GM19043 (cell line): ENCODE measurements at regions not wholly inside any gene's neighbourhood (a gene's known extent, or its start where the extent isn't known, plus 50 kb on each side); places are given as distances from the start of the nearest gene placed in this dataset.

Source experiments
- ATAC-seq: cut with Tn5 transposase; IDR thresholded peaks from one replicate; pipeline ENCODE4 v1.9.1; 2021; ENCODE audit warnings: low read depth; ENCODE audit not compliant: unreplicated experiment

DNA sequence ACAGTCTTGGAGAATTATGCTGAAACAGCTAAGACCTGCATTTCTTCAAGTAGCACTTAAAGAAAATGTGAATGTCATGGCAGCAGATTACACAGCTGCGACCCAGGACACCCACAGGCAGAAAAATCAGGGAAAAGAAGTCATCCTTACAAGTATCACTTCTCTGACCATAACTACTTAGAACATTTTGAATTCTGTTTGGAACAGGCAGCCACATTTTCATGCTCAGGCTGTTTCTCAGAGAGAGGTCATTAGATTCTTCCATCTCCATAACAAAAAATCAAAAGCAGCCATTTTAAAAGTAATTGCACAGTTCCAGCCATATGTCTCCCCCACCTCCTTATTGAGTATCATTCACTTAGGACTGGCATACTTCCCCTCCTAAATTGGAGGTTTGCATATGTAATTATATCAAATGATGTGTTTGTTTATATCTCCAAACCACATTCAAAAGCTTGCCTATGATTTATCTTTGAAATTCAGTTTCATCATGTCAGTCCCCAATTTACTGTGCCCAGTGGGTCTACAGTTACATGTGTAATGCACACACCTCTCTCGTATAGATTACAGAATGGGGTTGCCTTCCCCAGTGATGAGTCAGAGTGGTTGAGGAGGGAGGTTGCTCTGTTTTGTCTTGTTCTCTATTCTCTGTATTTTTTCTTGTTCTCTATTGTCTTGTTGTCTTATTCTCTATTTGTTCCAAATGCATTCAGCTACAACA, 276.5 kb upstream of the MTNR1B start:
- no peak for ATAC-seq

DNA sequence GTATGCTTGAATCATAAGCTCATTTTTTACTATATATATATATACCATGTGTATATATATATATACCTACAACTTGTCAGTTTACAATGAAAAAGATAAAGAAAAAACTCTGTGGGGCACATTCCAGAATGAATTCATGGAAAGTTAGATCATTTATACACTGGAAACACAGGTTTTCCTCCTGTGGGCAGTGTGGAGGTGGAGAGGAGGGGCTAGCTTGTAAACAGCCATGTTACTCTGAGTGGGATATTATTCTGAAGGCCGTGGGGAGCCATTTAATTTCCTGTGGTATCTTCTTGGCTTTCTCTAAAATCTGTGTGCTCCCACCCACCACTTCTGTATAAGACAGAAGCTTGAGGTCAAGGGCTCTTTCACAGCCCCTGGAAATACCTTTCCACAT, 273.4 kb upstream of the MTNR1B start:
- no peak for ATAC-seq

DNA sequence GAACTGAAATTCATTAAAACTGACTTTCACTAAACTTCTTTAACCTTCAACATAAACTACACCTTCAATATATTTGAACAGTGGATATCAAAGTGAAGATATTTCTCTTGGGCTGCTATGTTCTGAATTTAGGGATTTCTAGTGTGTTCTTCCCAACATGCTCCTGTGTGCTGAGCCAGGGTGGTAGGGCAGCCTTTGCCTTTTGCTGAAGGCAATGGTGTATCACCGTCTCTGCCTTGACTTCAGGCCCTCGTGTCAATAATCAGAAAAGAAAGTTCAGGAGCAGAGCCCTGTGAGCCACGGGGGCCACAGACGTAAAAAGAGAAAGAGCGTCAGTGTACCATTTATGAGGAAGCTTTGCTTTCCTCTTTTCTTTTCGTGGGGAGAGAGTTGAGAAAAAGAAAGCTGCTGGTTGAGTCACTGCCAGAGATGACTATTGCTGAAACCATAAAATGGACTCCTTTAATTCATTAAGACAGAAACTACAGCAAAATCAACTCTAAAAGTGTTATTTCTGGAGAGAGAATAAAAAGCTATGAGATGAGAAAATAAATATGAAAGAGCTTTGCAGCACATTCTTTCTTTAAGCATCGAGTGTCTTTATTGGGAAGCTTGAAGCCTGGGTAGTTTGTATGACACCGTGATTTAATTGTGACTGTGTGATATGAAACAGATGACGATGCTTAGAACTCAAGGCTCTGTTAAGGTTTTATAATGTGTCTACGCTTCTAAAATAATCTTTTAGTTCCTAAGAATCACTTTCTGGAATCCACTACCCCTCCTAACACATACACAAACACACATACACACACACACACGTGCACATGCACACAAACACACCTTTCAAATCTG, 271.8 kb upstream of the MTNR1B start:
- ATAC-seq, result no peak

DNA sequence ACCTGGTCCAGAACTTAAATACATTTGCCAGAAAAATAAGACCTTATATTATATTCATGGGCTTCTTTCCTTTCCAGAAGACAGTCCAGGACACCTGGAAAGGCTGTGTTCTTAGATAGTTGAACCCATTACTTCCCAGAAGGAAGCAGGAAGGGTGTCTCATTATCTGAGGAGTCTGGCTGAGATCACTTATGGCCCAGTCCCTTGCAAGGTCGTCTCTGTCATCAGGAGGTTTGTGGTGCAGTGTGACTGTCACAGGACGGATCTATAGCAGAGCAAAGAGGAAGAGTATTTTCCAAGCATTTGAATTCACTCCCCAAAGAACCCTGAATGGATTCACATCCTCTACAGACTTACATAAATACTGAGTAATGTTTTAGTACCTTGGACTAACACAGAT, 270.7 kb upstream of the MTNR1B start:
- no peak for ATAC-seq

DNA sequence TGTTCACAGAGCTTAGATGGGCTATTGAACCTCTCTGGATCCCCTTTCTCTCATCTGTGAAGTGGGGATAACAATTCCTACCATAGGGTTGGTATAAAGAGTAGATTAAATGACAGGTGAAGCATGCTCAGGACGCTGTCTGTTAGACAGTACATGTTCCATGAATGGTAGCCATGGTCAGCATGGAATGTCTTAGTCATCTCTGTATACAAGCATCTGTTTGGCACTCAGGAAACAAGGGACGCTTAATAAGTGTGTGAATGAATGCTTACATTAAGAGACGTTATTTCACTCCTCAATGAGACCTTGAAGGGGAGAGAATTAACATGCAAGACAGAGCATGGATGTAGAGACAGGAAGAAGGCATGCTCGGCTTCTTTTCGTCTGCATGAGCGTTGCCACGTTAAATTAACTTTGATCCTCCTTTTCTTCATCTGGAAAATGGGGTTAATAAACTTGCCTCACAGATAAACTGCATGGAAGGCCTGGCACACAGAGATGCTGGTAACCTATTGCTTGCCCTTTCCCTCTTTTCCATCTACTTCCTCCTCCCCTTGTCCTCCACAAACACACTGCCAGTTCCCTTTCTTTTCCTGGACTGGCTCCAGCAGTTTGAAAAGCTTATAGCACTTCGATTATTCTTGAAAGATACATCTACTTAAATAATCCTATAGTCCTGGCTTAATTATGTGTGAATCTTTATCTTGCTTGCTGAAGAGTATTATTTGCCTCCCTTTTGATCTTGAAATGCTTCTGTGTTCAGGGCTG, 267.2 kb upstream of the MTNR1B start:
- ATAC-seq, result no peak

DNA sequence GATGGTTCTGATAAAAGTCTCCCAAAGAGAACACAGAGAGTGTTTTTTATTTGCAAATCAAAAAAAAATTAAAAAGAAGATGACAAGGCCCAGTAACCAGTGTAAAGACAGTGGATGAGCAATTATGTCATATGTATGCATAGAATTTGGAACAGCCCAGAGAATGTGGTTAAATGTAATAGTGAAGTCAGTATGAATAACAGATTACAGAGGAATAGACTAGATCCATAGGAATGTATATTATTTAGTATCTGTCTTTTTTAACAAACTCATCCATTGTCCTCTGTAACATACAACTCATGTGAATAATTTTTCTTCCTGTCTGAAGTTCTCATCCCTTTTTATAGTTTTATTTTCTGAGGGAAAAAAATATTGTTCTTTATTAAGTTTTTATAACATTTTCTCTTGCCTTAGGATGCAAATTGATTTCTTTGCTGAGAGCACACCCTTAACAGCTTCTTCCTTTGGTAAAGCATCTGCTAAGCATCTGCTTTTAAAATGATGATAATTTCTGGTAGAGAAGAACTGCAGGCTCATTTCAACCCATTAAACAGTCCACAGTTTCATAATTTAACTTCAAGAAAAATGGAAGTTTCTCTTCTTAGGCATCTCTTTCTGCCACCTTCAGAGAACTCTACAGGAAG, 266.5 kb upstream of the MTNR1B start:
- ATAC-seq, result no peak

DNA sequence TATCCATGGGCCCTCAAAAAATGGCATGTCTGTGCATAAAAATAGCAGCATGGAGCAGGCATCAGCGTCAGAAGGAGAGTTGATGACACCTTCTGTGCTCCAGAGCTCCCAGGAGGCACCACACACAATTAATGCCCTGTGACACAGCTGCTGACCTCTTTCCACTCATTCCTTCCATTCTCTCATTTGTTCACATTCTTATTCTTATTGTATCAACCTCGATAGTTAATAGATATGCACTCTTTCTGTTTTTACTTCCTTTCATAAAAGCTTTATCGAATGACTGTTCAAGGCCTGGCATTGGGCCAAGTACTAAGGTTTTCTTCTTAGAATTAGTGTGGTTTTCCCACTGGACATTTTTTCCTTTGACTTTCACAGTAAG, 266.0 kb upstream of the MTNR1B start:
- no peak for ATAC-seq

DNA sequence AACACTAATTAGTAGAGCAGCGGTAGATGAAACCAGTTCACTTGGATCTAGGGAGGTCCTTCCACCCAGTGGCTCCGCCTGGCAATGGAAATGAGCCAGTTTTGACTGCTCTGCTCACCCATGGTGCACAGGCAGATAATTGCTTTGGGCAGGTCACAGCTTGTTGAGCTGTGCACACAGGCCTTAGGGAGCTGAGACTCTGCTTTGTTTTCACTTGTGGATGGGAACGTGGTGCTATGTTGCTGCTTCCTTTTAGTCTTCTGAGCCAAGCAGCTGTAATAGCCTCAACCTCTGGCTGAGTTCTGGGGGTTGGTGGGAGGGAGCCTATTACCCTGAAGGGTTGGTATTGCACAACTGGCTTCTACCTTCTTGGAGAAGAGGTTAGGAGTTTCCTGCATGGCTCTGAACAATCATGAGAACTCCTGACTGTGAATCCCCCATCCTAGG, 262.3 kb upstream of the MTNR1B start:
- ATAC-seq, result no peak

DNA sequence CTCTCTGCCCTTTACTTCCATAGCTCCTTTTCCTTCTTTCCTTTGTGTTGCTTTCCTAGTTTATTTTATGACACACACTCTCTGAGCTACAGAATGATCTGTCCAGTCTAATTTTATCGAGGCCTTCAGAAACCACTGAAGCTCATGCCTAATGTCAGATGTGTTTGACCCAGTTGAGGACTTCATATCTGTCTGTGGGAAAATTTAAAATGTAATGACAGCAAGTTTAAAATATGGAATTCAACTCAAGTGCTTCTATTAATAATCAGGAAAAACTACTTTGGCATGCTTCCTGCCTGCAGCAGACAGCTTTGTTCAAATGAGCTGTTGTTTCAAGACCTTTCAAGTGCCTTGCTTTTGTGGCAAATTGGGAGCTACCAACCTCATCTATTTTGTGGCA, 261.8 kb upstream of the MTNR1B start:
- no peak for ATAC-seq

DNA sequence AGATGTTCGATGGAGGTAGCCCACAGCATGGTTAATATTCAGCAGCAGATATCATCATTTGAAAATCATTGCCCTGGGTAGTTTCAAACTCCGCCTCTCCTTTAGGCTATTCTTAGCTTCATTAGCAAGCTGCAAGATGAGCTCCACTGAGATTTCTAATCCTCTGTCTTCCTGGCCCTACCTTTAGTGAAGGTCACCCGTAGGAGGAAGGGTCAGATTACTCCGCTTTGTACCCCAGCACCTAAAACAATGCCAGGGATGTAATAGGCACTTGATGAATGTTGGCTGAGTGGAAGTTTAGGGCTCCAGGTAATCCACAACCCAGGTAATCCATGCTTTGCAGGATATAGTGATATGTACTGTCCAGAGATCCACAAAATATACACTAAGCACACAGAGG, 260.1 kb upstream of the MTNR1B start:
- ATAC-seq, result no peak

DNA sequence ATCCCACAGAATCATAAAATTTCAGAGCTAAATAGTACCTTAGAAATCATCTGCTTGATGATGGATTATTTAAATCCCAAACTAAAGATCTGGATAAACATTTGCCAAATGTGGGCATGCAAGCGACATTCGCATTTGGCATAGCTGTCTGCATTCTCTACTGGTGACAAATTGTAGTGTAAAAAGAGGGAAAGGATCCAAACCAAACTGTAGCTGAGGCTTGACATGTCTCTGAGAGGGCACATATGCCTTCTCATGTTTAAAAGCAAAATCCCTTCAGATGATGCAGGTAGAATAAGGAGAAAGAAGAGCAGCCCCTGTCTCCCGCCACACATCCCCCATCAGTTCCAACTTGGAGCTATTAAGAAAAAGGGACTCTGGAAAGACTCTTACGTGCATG, 257.5 kb upstream of the MTNR1B start:
- ATAC-seq, result no peak

DNA sequence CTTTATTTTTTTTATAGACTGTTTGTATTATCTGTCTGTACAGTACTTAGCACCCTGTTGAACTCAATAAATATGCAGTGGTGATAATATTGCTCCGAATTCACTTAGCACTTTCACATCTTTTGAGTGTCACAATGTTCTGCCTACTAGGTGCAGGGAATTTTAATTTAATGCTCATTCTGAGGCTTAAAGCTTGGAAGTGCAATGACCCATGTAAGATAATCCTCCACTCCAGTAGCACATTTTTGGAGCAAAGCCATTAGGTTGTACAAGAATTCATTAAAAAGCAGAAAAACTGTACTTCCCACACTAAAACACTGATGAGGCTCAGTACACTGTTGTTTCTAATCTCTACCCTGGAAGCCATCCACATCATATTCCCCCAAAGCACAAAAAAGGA, 255.3 kb upstream of the MTNR1B start:
- ATAC-seq, result no peak

DNA sequence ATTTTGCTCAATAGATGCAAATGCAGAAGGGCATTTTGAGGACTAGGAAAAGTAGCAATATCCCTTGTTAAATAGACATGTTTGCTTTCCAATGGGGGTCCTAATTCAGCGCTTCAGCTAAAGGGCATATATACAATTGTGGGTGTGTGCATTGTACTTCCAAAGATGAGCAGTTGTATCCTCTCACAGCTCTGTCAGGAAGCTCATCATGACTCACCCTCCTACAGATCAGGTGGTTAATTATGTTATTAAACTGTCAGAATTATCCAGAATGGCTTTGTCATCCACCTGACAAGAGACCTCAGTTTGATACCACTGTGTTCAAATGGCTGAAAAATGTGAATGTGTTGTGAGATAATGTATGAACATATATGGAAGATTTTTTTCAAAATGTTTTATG, 252.2 kb upstream of the MTNR1B start:
- no peak for ATAC-seq

DNA sequence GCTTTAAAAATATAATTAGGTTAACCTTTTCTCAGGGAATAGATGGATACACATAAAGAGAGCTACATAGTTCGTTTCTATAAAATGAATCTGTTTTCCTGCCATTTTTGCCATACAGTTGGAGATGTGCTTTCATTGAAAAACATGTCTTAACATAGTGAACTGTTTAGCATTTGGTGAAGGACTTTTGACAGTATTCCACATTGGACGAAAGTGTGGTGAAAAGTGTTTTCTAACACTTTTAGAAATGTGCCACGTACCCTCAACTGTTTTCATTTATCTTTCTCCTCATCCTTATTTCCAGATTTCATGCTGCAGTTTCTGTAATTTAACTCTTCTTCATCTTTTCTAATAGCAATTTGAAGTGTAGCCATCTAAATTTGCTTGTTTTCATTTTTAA, 249.1 kb upstream of the MTNR1B start:
- ATAC-seq, result no peak

DNA sequence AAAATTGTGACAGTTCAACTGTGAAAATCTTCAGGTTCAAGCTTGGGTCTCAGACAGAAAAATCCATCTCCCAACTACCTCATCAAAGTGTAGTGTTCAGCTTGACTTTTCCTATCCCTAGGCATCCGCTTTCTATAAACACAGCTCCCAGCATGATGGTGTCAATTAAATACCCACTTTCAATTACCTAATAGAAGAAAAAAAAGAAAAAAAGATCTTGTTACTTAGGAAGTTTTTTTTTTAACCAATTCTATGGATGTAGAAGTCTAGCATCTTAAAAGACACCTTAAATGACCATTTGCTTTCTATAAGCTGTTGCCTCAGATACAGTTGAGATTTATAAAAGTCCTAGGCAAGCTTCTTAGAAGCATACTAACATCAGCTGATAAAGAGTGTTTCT, 244.1 kb upstream of the MTNR1B start:
- ATAC-seq, result no peak

DNA sequence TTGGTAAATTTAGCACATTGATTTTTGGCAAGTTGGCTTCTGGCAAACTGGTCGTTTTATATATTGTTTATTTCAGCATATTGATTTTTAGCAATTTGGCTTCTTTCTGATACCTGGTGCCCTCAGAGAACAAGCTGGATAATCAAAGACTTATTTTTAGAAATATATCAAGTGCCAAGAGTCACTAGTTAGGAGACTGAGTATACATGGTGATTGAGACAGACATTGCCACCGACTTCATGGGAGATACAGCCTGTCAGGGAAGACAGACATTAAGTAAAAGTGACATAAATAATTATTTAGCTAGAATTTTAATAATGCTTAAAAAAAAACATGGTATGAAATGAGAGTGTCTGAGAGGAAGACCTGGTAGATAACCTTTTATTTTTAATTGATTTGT, 242.3 kb upstream of the MTNR1B start:
- no peak for ATAC-seq

DNA sequence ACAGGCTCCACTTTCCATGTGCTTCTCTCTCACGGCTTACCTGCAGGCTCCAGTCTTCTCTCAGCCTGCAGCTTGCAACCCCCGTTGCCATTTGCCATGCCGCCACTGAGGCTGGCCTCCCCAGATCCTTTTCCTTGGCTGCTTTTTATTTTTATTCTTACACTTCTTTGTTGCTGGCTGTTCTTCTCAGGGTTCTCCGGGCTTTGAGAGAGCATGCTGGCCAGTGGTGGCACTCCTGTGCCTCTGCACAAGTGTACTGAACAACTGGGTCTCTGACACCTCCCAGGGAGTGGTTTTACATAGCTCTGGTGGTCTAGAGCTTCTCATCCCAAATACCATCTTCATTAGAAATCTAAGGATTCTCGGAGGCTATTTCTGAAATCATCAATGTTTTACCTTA, 241.7 kb upstream of the MTNR1B start:
- no peak for ATAC-seq

DNA sequence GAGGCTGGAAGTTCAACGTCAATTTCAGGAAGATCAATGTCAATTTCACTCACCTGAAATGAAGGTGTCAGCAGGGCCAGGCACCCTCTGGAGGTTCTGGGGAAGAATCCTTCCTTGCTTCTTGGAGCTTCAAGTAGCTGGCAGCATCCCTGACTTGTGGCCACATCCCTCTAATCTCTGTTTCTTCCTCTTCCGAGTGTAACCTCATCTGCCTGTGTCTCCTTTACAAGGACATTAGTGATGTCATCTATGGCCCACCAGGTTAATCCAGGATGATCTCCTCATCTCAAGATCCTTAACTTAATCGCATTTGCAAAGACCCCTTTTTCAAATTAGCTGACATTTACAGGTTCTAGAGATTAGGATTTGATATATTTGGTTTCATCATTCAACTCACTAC, 240.8 kb upstream of the MTNR1B start:
- no peak for ATAC-seq

DNA sequence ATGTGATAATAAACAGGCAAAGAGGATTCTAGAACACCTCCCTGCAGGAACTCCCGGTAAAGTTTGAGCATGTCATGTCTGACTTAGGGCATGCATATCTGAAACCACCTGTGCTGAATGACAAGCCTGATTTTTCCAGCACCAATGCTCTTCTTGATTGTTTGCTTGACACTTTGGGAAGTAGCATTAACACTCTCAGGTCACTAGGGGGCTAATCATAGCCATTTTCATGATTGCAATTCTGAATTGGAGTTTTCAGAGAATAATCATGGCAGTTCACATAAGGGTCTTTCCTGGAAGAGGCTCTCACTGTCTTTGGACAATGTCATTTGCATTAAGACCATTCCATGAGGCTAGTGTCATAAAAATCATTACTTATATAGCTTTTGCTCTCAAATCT, 234.4 kb upstream of the MTNR1B start:
- no peak for ATAC-seq

DNA sequence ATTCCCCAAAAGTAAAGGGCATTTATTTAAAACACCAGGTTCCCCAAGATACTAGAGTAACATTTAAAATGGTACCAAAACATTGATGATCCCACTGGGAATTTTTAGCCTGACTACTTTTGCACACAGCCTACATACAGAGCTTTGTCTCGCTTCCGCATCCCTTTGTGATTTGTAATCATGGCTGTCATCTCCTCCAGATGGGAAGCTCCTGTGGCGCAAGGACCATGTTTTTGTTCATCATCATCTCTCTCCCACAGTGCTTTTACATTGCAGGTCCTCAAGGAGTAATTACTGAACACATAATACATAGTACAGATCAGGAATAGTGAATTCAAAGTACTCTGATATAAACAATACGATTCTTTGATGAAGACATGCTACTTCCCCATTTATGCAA, 231.2 kb upstream of the MTNR1B start:
- no peak for ATAC-seq

DNA sequence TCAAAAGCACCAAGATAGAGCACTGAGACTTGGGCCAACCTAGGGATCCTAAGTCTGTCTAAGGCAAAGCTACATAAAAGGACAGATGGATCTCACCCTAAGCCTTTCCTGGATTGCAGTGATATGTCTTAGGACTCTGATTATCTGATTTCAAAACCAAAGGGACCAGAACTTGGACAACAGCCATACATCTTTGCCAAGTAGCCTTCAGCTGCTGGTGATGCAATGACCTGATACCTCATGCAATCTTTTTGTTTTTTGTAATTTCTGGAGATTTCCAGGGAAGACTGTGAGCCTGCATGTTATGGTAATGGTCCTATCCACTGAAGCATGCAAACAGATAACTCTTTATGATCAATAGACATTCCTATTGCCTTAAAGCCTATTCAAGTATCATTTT, 230.4 kb upstream of the MTNR1B start:
- ATAC-seq, result no peak
